HG03175 (cell line): ENCODE measurements at regions not wholly inside any gene's neighbourhood (a gene's known extent, or its start where the extent isn't known, plus 50 kb on each side); places are given as distances from the start of the nearest gene placed in this dataset.

ENCODE experiments used
- ATAC-seq: cut with Tn5 transposase; IDR thresholded peaks from one replicate; pipeline ENCODE4 v1.9.1; 2021; ENCODE audit warnings: mild to moderate bottlenecking, moderate library complexity; ENCODE audit not compliant: unreplicated experiment

GRCh38 chr11:93959663-93960062 lies 61.5 kb upstream of the HEPHL1 start:
- ATAC-seq = no peak

- ATAC-seq = no peak
Observed at GRCh38 chr11:93963072-93963471, 58.1 kb upstream of the HEPHL1 start.

DNA sequence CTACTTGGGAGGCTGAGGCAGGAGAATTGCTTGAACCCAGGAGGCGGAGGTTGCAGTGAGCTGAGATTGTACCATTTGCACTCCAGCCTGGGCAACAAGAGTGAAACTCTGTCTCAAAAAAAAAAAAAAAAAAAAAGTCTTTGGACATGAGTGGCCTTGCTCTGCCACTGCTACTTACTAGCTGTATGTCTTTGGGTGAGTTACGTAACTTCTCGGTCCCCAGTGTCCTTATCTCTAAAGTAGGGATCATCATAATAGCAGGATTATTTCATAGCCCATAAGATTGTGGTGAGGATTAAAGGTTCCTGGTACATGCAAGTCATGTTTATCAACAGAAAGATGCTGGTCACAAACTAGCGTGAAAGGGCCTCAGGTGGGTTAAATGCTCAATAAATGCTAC lies 53.9 kb upstream of the HEPHL1 start:
- no peak for ATAC-seq

GRCh38 chr11:93967944-93968343 lies 53.2 kb upstream of the HEPHL1 start:
- no peak for ATAC-seq

DNA sequence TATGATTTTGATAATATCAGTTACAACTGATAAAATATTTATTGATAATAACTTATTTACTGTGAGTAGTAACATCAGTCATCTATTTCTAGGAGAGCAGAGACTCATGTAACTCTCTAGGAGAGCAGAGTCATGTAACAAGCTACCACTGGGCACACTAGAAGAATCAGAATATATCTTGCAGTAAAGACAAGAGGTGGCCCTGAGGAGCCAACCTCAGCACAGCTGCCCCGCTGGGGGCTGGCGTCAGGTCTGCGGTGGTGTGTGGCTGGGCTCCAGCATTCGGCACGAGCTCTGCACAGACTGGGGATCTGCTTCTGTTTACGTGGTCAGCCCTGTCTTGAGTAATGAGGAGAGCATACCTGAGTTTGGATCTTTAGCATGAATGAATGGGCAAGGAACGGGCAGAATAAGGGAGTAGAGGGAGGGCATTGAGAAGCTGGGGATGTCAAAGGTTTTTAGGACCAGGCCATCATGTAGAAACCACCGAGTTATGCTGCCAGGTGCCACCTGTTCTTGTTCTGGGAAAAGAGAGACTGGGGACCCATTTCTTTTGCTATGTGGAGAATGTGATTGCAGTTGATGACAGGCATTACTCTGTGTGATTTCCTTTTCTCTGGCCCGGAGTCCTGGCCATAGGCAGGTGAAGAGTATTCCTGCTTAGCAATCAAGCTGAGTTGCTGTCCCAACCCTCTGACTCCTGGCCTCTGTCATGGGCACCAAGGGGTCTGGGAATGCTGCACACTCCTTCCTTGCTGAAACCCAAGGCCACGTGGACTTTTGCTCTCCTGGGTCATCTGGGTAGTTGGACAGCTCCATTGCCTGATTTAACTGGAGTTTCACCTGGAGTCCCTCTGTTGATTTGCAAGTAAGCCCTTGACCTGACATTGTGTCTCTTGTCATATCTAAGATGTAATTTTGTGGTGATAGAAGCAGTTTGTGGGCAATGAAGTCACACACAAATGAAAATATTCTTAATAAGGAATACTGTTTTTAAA lies 50.9 kb upstream of the HEPHL1 start:
- ATAC-seq = no peak
